ENCODE measurements at regions not wholly inside any gene's neighbourhood (a gene's known extent, or its start where the extent isn't known, plus 50 kb on each side); places are given as distances from the start of the nearest gene placed in this dataset.
A peak's percentile ranks its signal among the peaks of the same experiment; 100 is the strongest.

GRCh38 chr6:87779542-87779941 is 77.5 kb upstream of the AKIRIN2 start:
- Histone ChIP-seq H3K4me3 (no peak overlapping the region), H3K36me3 (no peaks in the 10 kb centered on the region), H3K27ac (no peak overlapping the region), H3K4me1 (no peaks in the 10 kb centered on the region), H3K9me3 (no peaks in the 10 kb centered on the region), H3K27me3 (no peaks in the 10 kb centered on the region)
- whole genome bisulfite sequencing, 2 donors = 71 to 86% methylated on average over 2 of the region's 2 CpGs
- intact Hi-C loops (cut with DNase I) = no loop called here
- ATAC-seq = no peak
- no peak for FAIRE-seq
- TF ChIP-seq CTCF (IDR thresholded peaks at IDR 0.05) = no peak
- no peak for DNase-seq

GRCh38 chr6:87772597-87773530 is 70.8 kb upstream of the AKIRIN2 start:
- H3K27ac ChIP-seq = no peak overlapping the region
- no peak overlapping the region for H3K4me3 ChIP-seq
- no peak for FAIRE-seq
- no peaks in the 10 kb centered on the region for H3K9me3 ChIP-seq
- no peaks in the 10 kb centered on the region for H3K4me1 ChIP-seq
- DNase-seq = no peak
- 40 to 43% methylated on average over 6 of the region's 6 CpGs for WGBS, 2 donors
- peak in 1 of 4 donors; percentile 50 for ATAC-seq
- no peak for TF ChIP-seq CTCF (IDR thresholded peaks at IDR 0.05)
- no peaks in the 10 kb centered on the region for H3K36me3 ChIP-seq
- intact Hi-C loops (cut with DNase I) = no loop called here
- H3K27me3 ChIP-seq = no peaks in the 10 kb centered on the region

GRCh38 chr6:87767478-87767877 is 65.4 kb upstream of the AKIRIN2 start:
- WGBS, 2 donors = 87 to 92% methylated on average over 10 of the region's 10 CpGs
- no peak overlapping the region for H3K4me3 ChIP-seq
- no peak for ATAC-seq
- FAIRE-seq = no peak
- H3K27me3 ChIP-seq = no peaks in the 10 kb centered on the region
- no peak for DNase-seq
- intact Hi-C loops (cut with DNase I) = no loop called here
- no peaks in the 10 kb centered on the region for H3K4me1 ChIP-seq
- H3K9me3 ChIP-seq = no peaks in the 10 kb centered on the region
- no peaks in the 10 kb centered on the region for H3K36me3 ChIP-seq
- no peak for TF ChIP-seq CTCF (IDR thresholded peaks at IDR 0.05)
- H3K27ac ChIP-seq = no peak overlapping the region

- Histone ChIP-seq H3K4me1 (no peaks in the 10 kb centered on the region), H3K27ac (no peak overlapping the region), H3K9me3 (no peaks in the 10 kb centered on the region), H3K4me3 (no peak overlapping the region), H3K27me3 (no peaks in the 10 kb centered on the region), H3K36me3 (no peaks in the 10 kb centered on the region)
- TF ChIP-seq CTCF (IDR thresholded peaks at IDR 0.05) = no peak
- DNase-seq (no peak), ATAC-seq (peak in 2 of 4 donors; percentile 30 to 42), FAIRE-seq (no peak)
- intact Hi-C loops (cut with DNase I) = no loop called here
- WGBS, 2 donors = 73 to 76% methylated on average over 2 of the region's 2 CpGs
These were observed 64.2 kb upstream of the AKIRIN2 start for GRCh38 chr6:87766211-87766610.

GRCh38 chr6:87763901-87764300 is 61.9 kb upstream of the AKIRIN2 start:
- no peak for FAIRE-seq
- intact Hi-C loops (cut with DNase I) = no loop called here
- TF ChIP-seq CTCF (IDR thresholded peaks at IDR 0.05) = no peak
- Histone ChIP-seq H3K4me3 (no peak overlapping the region), H3K4me1 (no peaks in the 10 kb centered on the region), H3K36me3 (no peaks in the 10 kb centered on the region), H3K27me3 (no peaks in the 10 kb centered on the region), H3K27ac (no peak overlapping the region), H3K9me3 (no peaks in the 10 kb centered on the region)
- 85 to 90% methylated on average over 4 of the region's 4 CpGs for WGBS, 2 donors
- no peak for DNase-seq
- ATAC-seq = no peak
